GM12891 (cell line): ENCODE measurements at regions not wholly inside any gene's neighbourhood (a gene's known extent, or its start where the extent isn't known, plus 50 kb on each side); places are given as distances from the start of the nearest gene placed in this dataset.

ENCODE experiments used
- DNase-seq: peaks from one replicate; pipeline ENCODE4 v3.0.0; 2011; ENCODE audit warnings: low spot score; ENCODE audit not compliant: insufficient read length
- FAIRE-seq: peaks from 2 replicates; lab custom pipeline; 2011; peaks lifted over from hg19 to GRCh38; lab: Jason Lieb, UNC
- PAX5 ChIP-seq: IDR thresholded peaks from 2 replicates; pipeline ENCODE4 v1.6.1; 2011; ENCODE audit warnings: low read length, moderate library complexity, mild to moderate bottlenecking; ENCODE audit not compliant: insufficient read depth, severe bottlenecking
- POLR2A ChIP-seq: IDR thresholded peaks from 2 replicates; pipeline ENCODE4 v1.6.1; 2011; ENCODE audit warnings: low read depth, low read length, control low read depth
- POLR2AphosphoS5 ChIP-seq: IDR thresholded peaks from 2 replicates; pipeline ENCODE4 v1.6.1; 2011; ENCODE audit warnings: low read depth, low read length, control low read depth
- POU2F2 ChIP-seq: IDR thresholded peaks from 2 replicates; pipeline ENCODE4 v1.6.1; 2011; ENCODE audit warnings: low read depth, mild to moderate bottlenecking, control low read depth, low read length, moderate library complexity
- SPI1 ChIP-seq: IDR thresholded peaks from 2 replicates; pipeline ENCODE4 v1.6.1; 2011; ENCODE audit warnings: low read depth, low read length, control low read depth
- TAF1 ChIP-seq: IDR thresholded peaks from 2 replicates; pipeline ENCODE4 v1.6.1; 2011; ENCODE audit warnings: low read depth, low read length, control low read depth

DNA sequence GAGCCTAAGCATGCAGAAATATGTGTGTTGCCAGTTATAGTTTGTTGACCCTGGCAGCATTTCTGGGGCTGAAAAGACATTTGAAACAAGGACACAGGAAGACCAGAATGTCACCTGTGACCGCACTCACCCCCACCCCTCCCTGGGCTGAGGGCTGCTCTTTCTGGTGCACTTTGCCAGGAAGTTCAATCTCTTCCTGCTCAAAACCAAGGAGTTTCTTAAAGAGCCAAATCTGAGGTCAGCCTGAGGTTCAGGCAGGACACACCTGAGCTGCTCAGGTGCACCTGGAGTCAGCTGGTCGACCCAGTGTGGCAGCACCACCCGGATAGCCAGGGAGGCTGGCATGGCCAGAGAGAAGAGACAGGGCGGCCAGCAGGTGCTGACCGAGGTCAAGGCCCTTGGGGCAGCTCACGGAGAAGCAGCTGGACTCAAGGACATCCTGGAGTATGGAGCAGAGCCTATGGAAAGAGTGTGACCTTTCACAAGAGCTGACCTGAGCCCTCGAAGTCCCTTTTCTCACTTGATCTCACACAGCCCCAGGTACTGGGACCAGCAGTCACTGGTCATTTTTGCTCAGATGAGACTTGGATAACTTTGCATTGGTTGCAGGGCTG lies 376.9 kb upstream of the IRX4 start:
- FAIRE-seq = no peak
- DNase-seq = no peak
- TF ChIP-seq POU2F2 (no peak), TAF1 (no peak), SPI1 (no peak), POLR2A (no peak), POLR2AphosphoS5 (no peak), PAX5 (no peak)

- no peak for TF ChIP-seq PAX5
- FAIRE-seq (no peak), DNase-seq (no peak)
These were observed 376.1 kb upstream of the IRX4 start for GRCh38 chr5:2258861-2259260.

DNA sequence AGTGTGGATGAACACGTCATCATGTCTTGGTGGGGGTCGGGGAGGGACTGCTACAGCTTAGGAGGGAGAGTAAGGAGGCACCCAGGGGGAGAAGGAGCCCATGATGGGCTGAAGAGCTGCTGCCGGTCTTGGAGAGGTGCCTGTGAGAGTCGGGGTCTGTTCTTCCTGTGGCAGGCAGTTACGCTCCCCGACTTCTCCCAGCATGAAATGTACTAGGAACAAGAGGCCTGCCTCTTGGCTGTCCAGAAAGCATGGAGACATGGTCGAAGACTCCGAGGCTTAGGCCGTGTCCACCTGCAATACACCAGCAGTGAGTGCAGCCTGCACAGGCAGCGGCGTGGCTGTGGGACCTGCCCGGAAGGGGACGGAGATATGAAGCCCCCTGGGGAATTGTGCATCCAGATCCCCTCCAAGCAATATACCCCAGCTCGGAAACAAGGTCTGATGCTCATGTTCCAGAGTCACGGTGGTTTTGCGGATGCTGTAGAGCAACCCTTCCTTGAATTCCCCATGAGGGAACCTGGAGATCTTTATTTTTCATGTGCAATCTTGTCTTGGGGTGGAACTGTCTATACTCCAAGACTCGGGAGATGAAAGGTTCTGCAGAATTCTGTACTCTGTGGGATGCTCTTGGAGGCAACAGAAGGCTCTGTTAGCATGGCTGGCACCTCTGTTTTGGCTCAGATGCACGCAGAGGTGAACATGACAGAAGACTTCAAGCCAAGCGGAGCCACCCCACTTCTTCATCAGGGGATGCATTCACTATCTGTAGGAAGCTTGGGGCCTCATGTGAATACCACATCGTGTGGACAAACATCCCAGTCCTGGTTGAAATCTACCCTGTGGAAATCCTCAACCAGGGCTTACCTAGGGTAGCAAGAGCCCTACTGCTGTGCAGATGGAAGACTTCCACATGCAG lies 374.9 kb upstream of the IRX4 start:
- DNase-seq = no peak
- TF ChIP-seq SPI1 (no peak), POU2F2 (no peak), POLR2A (no peak), TAF1 (no peak), PAX5 (no peak), POLR2AphosphoS5 (no peak)
- FAIRE-seq = no peak

GRCh38 chr5:2256691-2257280 lies 374.1 kb upstream of the IRX4 start:
- DNase-seq (no peak), FAIRE-seq (no peak)
- TF ChIP-seq SPI1 (no peak), PAX5 (no peak), POLR2A (no peak), POU2F2 (no peak), TAF1 (no peak), POLR2AphosphoS5 (no peak)

- no peak for FAIRE-seq
- DNase-seq = no peak
- TF ChIP-seq PAX5 (no peak), TAF1 (no peak), POLR2A (no peak), POLR2AphosphoS5 (no peak), SPI1 (no peak), POU2F2 (no peak)
These were observed 373.4 kb upstream of the IRX4 start for GRCh38 chr5:2255915-2256690.

GRCh38 chr5:2254880-2255750 lies 372.4 kb upstream of the IRX4 start:
- TF ChIP-seq POU2F2 (no peak), POLR2A (no peak), SPI1 (no peak), TAF1 (no peak)
- FAIRE-seq (no peak), DNase-seq (no peak)

- TF ChIP-seq TAF1 (no peak), PAX5 (no peak), POU2F2 (no peak), SPI1 (no peak), POLR2AphosphoS5 (no peak), POLR2A (no peak)
- FAIRE-seq (no peak), DNase-seq (no peak)
These were observed 371.7 kb upstream of the IRX4 start for GRCh38 chr5:2254406-2254805.

- TF ChIP-seq POLR2AphosphoS5 = no peak
- TF ChIP-seq POLR2A = no peak
- no peak for TF ChIP-seq SPI1
- TF ChIP-seq PAX5 = no peak
- no peak for TF ChIP-seq TAF1
- no peak for TF ChIP-seq POU2F2
- no peak for DNase-seq
- FAIRE-seq = no peak
These were observed 370.6 kb upstream of the IRX4 start for GRCh38 chr5:2253040-2253975.
